ENCODE measurements at regions not wholly inside any gene's neighbourhood (a gene's known extent, or its start where the extent isn't known, plus 50 kb on each side); places are given as distances from the start of the nearest gene placed in this dataset.

DNA sequence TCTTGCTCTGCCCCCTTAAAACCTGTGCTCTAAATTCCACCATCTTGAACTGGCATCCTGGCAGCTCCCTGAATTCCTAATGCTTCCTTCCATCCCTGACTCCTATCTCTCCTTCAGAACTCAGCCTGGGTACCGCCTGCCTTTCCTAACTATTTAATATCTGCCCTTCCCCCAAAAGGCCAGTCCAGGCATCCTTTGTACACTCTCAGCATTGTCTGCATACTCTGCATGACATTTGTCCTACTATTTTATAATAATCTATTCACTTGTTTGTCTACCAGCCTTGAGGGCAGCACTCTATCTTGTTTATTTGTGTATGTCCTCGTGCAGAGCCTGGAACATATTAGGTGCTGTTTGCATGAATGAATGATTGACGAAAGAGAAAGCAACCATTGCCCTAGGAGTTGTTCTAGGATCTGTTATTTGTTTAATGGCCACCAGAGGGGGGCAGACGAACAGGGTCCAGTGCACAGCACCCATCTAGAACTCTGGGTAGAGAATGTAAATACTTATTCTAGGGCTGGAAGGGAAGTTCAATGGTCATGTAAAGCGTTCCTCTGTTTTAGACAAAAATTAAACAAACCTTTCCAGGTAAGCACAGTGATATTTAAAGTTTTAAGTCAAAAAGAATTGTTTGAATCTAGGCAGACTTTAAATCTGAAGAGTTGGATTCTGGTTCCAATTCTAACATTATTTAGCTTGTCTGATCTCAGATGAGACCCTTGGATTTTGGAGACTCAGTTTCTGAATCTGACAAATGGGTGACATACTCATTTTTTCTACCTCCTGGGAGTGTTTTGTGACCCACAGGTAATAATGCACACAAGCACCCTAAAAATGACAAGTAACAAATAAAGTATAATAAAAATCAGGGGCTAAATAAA lies 125.8 kb upstream of the GALNT15 start:
- Mint-ChIP-seq H3K9me3 (ENCODE audit: insufficient read depth) (no peaks in the 10 kb centered on the region), H3K4me3 (peak overlapping the region; percentile 35), H3K4me1 (no peaks in the 10 kb centered on the region), H3K27me3 (peaks cover 6% of the 10 kb centered on the region), H3K27ac (no peak overlapping the region)
- DNase-seq (peak; percentile 56), ATAC-seq (ENCODE audit: low read depth) (peak; percentile 81)
- Histone ChIP-seq H3K9me3 (ENCODE audit: control extremely low read depth in 1 of 3, control insufficient read depth in 2 of 3, insufficient read depth in 1 of 3, low read length in 2 of 3) (no peaks in the 10 kb centered on the region), H3K4me3 (ENCODE audit: control extremely low read depth in 1 of 5, extremely low read depth in 1 of 5, insufficient read depth in 1 of 5, low read depth in 2 of 5, low read length in 4 of 5) (no peak overlapping the region), H3K27me3 (replicated peaks in 1 of 4; ENCODE audit: control extremely low read depth in 1 of 4, control insufficient read depth in 3 of 4, insufficient read depth in 4 of 4, low read length in 3 of 4) (no peaks in the 10 kb centered on the region), H3K9ac (ENCODE audit: low read length) (no peak overlapping the region), H3K4me2 (replicated peaks; ENCODE audit: low read depth, low read length, poor library complexity, severe bottlenecking) (peak overlapping the region; percentile 49), H3K4me1 (ENCODE audit: control insufficient read depth in 2 of 2, insufficient read depth in 2 of 2, low read length in 2 of 2) (no peaks in the 10 kb centered on the region), H3K79me2 (ENCODE audit: control insufficient read depth, insufficient read depth, low read length) (no peaks in the 10 kb centered on the region), H4K20me1 (ENCODE audit: control insufficient read depth, insufficient read depth, low read length, poor library complexity, severe bottlenecking) (no peaks in the 10 kb centered on the region), H3K27ac (ENCODE audit: low read length in 2 of 2) (no peak overlapping the region), H2AFZ (ENCODE audit: insufficient read depth, low read depth, low read length, poor library complexity, severe bottlenecking) (no peak overlapping the region), H3K36me3 (replicated peaks in 1 of 2; ENCODE audit: control extremely low read depth in 1 of 2, control insufficient read depth in 1 of 2, extremely low read depth in 1 of 2, insufficient read depth in 2 of 2, low read length in 1 of 2) (no peaks in the 10 kb centered on the region)
- CTCF ChIA-PET: interaction anchor here (0.6 to 2.6 kb wide), 13 partner anchors 9 to 335 kb away, joined by 3 to 17 read pairs (median 4); no protein-coding TSS in a partner anchor
- intact Hi-C loops (cut with micrococcal nuclease): loop anchor here (2.0 kb wide), 1 partner anchor 234 kb away; no protein-coding TSS in a partner anchor
- POLR2A ChIA-PET: no interaction called here
- WGBS (ENCODE audit: insufficient coverage): 18% methylated on average over 4 of the region's 5 CpGs
- no peak for TF ChIP-seq EZH2 (IDR thresholded peaks at IDR 0.05; ENCODE audit: borderline replicate concordance, insufficient read depth, low read depth, low read length, poor library complexity, severe bottlenecking)
- TF ChIP-seq, protein P1, sequence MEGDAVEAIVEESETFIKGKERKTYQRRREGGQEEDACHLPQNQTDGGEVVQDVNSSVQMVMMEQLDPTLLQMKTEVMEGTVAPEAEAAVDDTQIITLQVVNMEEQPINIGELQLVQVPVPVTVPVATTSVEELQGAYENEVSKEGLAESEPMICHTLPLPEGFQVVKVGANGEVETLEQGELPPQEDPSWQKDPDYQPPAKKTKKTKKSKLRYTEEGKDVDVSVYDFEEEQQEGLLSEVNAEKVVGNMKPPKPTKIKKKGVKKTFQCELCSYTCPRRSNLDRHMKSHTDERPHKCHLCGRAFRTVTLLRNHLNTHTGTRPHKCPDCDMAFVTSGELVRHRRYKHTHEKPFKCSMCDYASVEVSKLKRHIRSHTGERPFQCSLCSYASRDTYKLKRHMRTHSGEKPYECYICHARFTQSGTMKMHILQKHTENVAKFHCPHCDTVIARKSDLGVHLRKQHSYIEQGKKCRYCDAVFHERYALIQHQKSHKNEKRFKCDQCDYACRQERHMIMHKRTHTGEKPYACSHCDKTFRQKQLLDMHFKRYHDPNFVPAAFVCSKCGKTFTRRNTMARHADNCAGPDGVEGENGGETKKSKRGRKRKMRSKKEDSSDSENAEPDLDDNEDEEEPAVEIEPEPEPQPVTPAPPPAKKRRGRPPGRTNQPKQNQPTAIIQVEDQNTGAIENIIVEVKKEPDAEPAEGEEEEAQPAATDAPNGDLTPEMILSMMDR (IDR thresholded peaks at IDR 0.05): peak; percentile 82
